ENCODE measurements at regions not wholly inside any gene's neighbourhood (a gene's known extent, or its start where the extent isn't known, plus 50 kb on each side); places are given as distances from the start of the nearest gene placed in this dataset.

DNA sequence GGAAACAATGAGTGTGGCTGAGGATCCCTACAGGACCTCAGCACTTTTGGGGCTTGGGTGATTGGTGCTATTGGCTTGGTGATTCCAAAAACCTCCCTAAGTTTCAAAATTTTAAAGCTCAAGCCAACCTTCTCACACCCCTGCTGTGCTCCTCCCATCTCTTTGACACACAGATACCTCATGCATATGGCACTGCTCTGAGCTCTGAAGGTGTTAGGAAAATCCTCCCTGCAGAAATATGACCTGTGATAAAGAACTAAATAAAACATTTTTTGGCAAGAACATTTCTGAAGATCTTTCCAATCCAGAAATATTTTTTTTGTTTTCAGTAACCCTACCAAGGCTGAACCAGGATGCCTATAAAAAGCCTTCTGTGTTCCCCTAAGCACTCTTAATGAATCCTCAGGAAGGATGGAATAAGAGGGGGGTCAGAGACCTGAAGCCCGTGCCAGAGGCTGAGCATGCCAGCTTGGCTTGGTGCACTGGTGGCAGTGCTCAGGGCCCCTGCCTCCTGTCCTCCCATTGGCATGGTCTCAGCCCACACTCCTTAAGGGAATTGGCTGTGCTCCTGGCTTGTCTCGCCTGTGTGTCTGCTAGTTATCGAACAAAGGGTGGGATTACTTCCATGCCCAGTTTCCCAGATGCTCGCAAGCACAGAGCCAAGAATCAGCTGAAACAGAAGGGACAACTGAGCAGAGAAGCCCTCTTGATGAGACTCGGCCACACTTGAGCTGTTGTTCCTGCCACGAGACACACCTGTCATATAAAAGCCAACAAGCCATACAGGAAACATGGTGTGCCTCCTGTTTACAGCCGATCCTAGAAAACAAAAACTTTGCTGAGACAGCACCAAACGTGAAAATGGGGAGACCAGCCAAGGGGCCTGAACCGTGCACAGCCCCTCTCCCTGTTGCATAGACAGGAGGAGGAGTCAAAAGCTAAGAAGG is 132.7 kb upstream of the EEA1 start:
- BruUV-seq (replicated peaks): no TSS peak
- Histone ChIP-seq H3F3A (ENCODE audit: low read length, unreplicated experiment) (no peaks in the 10 kb centered on the region), H4K20me1 (ENCODE audit: low read length) (no peaks in the 10 kb centered on the region), H3K4me1 (ENCODE audit: insufficient read depth, low read length) (no peaks in the 10 kb centered on the region), H3K27me3 (ENCODE audit: low read length) (no peaks in the 10 kb centered on the region), H2AFZ (ENCODE audit: low read length) (no peak overlapping the region), H3K9ac (ENCODE audit: low read length) (no peak overlapping the region), H3K79me2 (ENCODE audit: low read length) (no peaks in the 10 kb centered on the region), H3K4me2 (ENCODE audit: low read length) (no peak overlapping the region), H3K27ac (ENCODE audit: low read length) (no peak overlapping the region), H3K9me2 (replicated peaks; ENCODE audit: low read length) (no peaks in the 10 kb centered on the region), H3K9me3 (ENCODE audit: low read length) (no peaks in the 10 kb centered on the region), H3K4me3 (ENCODE audit: low read length) (no peak overlapping the region), H3K36me3 (ENCODE audit: low read depth, low read length) (no peaks in the 10 kb centered on the region)
- DNase-seq (no peak), ATAC-seq (no peak)
- ChIA-PET POLR2A (ENCODE audit: unreplicated experiment) (no interaction called here), CTCF (no interaction called here)
- no peak for TF ChIP-seq EZH2 (IDR thresholded peaks at IDR 0.05; ENCODE audit: low read length, unreplicated experiment)
- TF ChIP-seq, protein P1, sequence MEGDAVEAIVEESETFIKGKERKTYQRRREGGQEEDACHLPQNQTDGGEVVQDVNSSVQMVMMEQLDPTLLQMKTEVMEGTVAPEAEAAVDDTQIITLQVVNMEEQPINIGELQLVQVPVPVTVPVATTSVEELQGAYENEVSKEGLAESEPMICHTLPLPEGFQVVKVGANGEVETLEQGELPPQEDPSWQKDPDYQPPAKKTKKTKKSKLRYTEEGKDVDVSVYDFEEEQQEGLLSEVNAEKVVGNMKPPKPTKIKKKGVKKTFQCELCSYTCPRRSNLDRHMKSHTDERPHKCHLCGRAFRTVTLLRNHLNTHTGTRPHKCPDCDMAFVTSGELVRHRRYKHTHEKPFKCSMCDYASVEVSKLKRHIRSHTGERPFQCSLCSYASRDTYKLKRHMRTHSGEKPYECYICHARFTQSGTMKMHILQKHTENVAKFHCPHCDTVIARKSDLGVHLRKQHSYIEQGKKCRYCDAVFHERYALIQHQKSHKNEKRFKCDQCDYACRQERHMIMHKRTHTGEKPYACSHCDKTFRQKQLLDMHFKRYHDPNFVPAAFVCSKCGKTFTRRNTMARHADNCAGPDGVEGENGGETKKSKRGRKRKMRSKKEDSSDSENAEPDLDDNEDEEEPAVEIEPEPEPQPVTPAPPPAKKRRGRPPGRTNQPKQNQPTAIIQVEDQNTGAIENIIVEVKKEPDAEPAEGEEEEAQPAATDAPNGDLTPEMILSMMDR (conservative IDR thresholded peaks at IDR 0.05; ENCODE audit: low read depth, low read length): no peak
- no peak for TF ChIP-seq EZH2phosphoT487 (IDR thresholded peaks at IDR 0.05; ENCODE audit: borderline replicate concordance, low read length)
- intact Hi-C loops (cut with micrococcal nuclease): no loop called here

DNA sequence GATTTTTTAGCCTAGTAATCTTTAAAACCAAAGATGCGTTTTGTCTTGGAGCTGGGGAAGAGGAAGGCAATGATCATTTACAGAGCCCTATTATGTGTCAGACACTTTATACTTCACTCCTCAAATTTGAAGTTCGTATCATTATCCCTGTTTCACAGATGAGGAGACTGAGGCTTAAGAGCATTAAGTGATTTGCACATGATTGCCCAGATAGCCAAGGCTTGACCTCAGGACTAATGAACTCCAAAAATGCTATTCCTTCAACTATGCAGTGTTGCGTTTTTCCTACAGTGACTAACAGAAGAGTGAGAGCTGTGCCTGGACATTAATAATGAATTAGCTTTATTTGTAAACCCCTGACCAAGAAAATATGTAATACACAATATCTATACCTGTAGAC is 136.8 kb upstream of the EEA1 start:
- H3K36me3 ChIP-seq (ENCODE audit: low read depth, low read length): no peaks in the 10 kb centered on the region
- ATAC-seq (no peak), DNase-seq (no peak)
- no peaks in the 10 kb centered on the region for H3F3A ChIP-seq (ENCODE audit: low read length, unreplicated experiment)
- BruUV-seq (replicated peaks): no TSS peak
- no peaks in the 10 kb centered on the region for H3K4me1 ChIP-seq (ENCODE audit: insufficient read depth, low read length)
- no peak overlapping the region for H2AFZ ChIP-seq (ENCODE audit: low read length)
- no peak overlapping the region for H3K4me2 ChIP-seq (ENCODE audit: low read length)
- H3K9me2 ChIP-seq (replicated peaks; ENCODE audit: low read length): no peaks in the 10 kb centered on the region
- POLR2A ChIA-PET (ENCODE audit: unreplicated experiment): no interaction called here
- no peak overlapping the region for H3K4me3 ChIP-seq (ENCODE audit: low read length)
- intact Hi-C loops (cut with micrococcal nuclease): no loop called here
- H4K20me1 ChIP-seq (ENCODE audit: low read length): no peaks in the 10 kb centered on the region
- H3K27me3 ChIP-seq (ENCODE audit: low read length): no peaks in the 10 kb centered on the region
- H3K9ac ChIP-seq (ENCODE audit: low read length): no peak overlapping the region
- TF ChIP-seq, protein P1 (conservative IDR thresholded peaks at IDR 0.05; ENCODE audit: low read depth, low read length): no peak
- no peak for TF ChIP-seq EZH2 (IDR thresholded peaks at IDR 0.05; ENCODE audit: low read length, unreplicated experiment)
- TF ChIP-seq EZH2phosphoT487 (IDR thresholded peaks at IDR 0.05; ENCODE audit: borderline replicate concordance, low read length): no peak
- CTCF ChIA-PET: no interaction called here
- H3K27ac ChIP-seq (ENCODE audit: low read length): no peak overlapping the region
- no peaks in the 10 kb centered on the region for H3K9me3 ChIP-seq (ENCODE audit: low read length)
- no peaks in the 10 kb centered on the region for H3K79me2 ChIP-seq (ENCODE audit: low read length)

DNA sequence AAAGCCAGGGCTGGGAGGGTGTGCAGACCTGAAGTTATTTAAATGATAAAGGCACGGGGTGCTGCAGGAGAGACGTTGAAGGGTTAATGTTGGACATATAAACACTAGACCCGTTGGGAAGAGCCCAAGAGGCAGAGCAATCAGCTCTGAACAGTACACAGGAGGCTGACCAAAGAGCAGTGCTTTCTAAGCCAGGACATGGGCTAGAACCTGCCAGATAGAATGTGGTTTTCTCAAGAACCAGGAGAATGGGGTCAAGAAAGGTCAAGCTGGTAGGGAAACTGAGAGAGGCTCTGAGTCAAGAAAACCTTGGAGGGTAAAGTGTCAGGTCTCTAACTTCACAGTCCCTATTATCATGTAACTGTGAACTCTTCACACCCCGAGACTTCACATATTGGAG is 143.2 kb upstream of the EEA1 start:
- no peaks in the 10 kb centered on the region for H3K4me1 ChIP-seq (ENCODE audit: insufficient read depth, low read length)
- TF ChIP-seq, protein P1 (conservative IDR thresholded peaks at IDR 0.05; ENCODE audit: low read depth, low read length): no peak
- H3K27me3 ChIP-seq (ENCODE audit: low read length): no peaks in the 10 kb centered on the region
- no peaks in the 10 kb centered on the region for H4K20me1 ChIP-seq (ENCODE audit: low read length)
- no peak overlapping the region for H3K4me2 ChIP-seq (ENCODE audit: low read length)
- no peak overlapping the region for H3K9ac ChIP-seq (ENCODE audit: low read length)
- H3K9me3 ChIP-seq (ENCODE audit: low read length): no peaks in the 10 kb centered on the region
- no peaks in the 10 kb centered on the region for H3K9me2 ChIP-seq (replicated peaks; ENCODE audit: low read length)
- intact Hi-C loops (cut with micrococcal nuclease): no loop called here
- no peaks in the 10 kb centered on the region for H3F3A ChIP-seq (ENCODE audit: low read length, unreplicated experiment)
- H3K4me3 ChIP-seq (ENCODE audit: low read length): no peak overlapping the region
- DNase-seq: no peak
- no TSS peak for BruUV-seq (replicated peaks)
- CTCF ChIA-PET: no interaction called here
- no peaks in the 10 kb centered on the region for H3K79me2 ChIP-seq (ENCODE audit: low read length)
- no peak for ATAC-seq
- H3K27ac ChIP-seq (ENCODE audit: low read length): no peak overlapping the region
- POLR2A ChIA-PET (ENCODE audit: unreplicated experiment): no interaction called here
- no peak overlapping the region for H2AFZ ChIP-seq (ENCODE audit: low read length)
- no peaks in the 10 kb centered on the region for H3K36me3 ChIP-seq (ENCODE audit: low read depth, low read length)

All from PC-3 (cell line).